ENCODE measurements at regions not wholly inside any gene's neighbourhood (a gene's known extent, or its start where the extent isn't known, plus 50 kb on each side); places are given as distances from the start of the nearest gene placed in this dataset.

DNA sequence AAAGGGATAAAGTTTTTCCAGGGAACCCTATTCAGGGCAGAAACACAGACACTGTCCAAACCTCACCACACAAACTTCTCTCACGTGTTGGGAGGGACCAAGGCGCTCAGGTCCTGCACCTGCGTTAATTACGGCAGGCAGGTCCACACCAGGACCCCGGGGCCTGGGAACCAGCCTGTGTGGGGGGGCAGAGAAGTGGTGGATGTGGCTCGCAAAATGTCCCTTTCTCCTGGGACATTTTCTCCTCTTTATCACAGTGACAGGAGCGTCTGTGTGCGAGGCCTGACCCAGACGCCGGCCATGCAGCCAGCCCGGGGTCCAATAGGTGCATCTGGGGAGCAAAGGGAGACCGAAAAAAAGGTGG lies 73.4 kb upstream of the ZNF722 start:
- Mint-ChIP-seq H3K27me3 (ENCODE audit: low read depth) (peaks cover 22% of the 10 kb centered on the region), H3K9me3 (peaks cover 69% of the 10 kb centered on the region), H3K4me1 (no peaks in the 10 kb centered on the region), H3K4me3 (no peak overlapping the region), H3K36me3 (peaks cover 67% of the 10 kb centered on the region), H3K27ac (no peak overlapping the region)
- no peak for TF ChIP-seq ARID4B (CRISPR knock-in tag; IDR thresholded peaks at IDR 0.05; ENCODE audit: borderline replicate concordance)
- no peak for TF ChIP-seq AFF4 (CRISPR knock-in tag; IDR thresholded peaks at IDR 0.05; ENCODE audit: borderline replicate concordance)
- CTCF ChIA-PET: no interaction called here
- POLR2A ChIA-PET: no interaction called here
- ATAC-seq: no peak
- no peak for DNase-seq (ENCODE audit: low spot score)

DNA sequence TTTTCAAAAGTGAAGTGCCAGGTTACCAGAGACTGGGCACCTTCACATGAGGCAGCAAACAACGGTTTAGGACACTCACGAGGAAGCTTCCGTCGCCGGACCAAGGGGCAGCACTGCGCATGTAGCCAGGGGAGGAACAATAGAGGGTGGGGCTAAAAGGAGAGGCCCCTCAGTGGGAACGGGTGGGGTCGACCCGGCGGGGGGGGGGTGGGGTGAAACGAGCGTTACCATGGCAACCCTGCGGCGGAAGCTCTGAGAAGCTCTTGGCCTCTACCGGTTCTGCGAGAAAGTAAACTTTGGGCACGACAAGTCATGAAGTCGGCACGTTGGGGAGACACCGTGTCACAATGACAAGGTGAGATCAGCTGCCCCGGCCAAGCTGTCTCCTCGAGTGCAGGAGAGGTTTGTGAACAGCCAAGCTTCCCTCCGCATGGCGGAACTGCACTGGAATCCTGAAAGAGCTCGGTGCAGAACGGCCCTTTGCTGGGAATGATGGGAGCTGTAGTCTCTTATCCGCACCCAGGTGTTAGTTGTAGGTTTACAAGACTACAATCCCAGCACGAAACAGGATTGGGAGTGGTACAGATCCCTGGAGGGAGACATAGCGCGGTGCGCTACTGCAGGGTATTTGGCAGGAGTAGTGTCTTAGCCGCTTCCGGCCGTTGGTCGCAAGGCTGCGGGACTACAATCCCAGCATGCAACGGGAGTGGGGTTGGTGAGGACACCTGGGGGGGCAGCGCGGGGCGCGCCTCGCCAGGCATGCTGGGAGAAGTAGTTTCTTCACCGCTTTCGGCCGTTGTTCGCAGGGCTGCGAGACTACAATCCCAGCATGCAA lies 72.8 kb upstream of the ZNF722 start:
- Mint-ChIP-seq H3K27me3 (ENCODE audit: low read depth) (peaks cover 22% of the 10 kb centered on the region), H3K36me3 (peaks cover 66% of the 10 kb centered on the region), H3K4me1 (no peaks in the 10 kb centered on the region), H3K4me3 (no peak overlapping the region), H3K27ac (no peak overlapping the region), H3K9me3 (peaks cover 72% of the 10 kb centered on the region)
- DNase-seq (ENCODE audit: low spot score): no peak
- POLR2A ChIA-PET: no interaction called here
- CTCF ChIA-PET: no interaction called here
- no peak for ATAC-seq
- TF ChIP-seq GRHL2 (CRISPR knock-in tag; IDR thresholded peaks at IDR 0.05; ENCODE audit: insufficient replicate concordance, severe bottlenecking) (no peak), JUN (CRISPR knock-in tag; IDR thresholded peaks at IDR 0.05) (no peak), FOXP4 (CRISPR knock-in tag; IDR thresholded peaks at IDR 0.05) (no peak), CBFB (CRISPR knock-in tag; IDR thresholded peaks at IDR 0.05; ENCODE audit: low read depth) (no peak), ZNF281 (CRISPR knock-in tag; IDR thresholded peaks at IDR 0.05) (no peak), JAZF1 (CRISPR knock-in tag; IDR thresholded peaks at IDR 0.05) (no peak), ETV6 (CRISPR knock-in tag; IDR thresholded peaks at IDR 0.05) (no peak), NFE2L1 (CRISPR knock-in tag; IDR thresholded peaks at IDR 0.05) (no peak), ATF3 (CRISPR knock-in tag; conservative IDR thresholded peaks at IDR 0.05) (no peak), SMAD3 (CRISPR knock-in tag; IDR thresholded peaks at IDR 0.05; ENCODE audit: borderline replicate concordance) (no peak), NR3C1 (CRISPR knock-in tag; conservative IDR thresholded peaks at IDR 0.05; ENCODE audit: low read depth) (no peak)
- TF ChIP-seq, protein P1, sequence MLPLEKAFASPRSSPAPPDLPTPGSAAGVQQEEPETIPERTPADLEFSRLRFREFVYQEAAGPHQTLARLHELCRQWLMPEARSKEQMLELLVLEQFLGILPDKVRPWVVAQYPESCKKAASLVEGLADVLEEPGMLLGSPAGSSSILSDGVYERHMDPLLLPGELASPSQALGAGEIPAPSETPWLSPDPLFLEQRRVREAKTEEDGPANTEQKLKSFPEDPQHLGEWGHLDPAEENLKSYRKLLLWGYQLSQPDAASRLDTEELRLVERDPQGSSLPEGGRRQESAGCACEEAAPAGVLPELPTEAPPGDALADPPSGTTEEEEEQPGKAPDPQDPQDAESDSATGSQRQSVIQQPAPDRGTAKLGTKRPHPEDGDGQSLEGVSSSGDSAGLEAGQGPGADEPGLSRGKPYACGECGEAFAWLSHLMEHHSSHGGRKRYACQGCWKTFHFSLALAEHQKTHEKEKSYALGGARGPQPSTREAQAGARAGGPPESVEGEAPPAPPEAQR (CRISPR knock-in tag; IDR thresholded peaks at IDR 0.05): no peak
- TF ChIP-seq, protein P2, sequence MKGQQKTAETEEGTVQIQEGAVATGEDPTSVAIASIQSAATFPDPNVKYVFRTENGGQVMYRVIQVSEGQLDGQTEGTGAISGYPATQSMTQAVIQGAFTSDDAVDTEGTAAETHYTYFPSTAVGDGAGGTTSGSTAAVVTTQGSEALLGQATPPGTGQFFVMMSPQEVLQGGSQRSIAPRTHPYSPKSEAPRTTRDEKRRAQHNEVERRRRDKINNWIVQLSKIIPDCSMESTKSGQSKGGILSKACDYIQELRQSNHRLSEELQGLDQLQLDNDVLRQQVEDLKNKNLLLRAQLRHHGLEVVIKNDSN (CRISPR knock-in tag; IDR thresholded peaks at IDR 0.05): no peak
- TF ChIP-seq, protein P3, sequence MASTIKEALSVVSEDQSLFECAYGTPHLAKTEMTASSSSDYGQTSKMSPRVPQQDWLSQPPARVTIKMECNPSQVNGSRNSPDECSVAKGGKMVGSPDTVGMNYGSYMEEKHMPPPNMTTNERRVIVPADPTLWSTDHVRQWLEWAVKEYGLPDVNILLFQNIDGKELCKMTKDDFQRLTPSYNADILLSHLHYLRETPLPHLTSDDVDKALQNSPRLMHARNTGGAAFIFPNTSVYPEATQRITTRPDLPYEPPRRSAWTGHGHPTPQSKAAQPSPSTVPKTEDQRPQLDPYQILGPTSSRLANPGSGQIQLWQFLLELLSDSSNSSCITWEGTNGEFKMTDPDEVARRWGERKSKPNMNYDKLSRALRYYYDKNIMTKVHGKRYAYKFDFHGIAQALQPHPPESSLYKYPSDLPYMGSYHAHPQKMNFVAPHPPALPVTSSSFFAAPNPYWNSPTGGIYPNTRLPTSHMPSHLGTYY (CRISPR knock-in tag; IDR thresholded peaks at IDR 0.05): no peak
